ENCODE measurements at regions not wholly inside any gene's neighbourhood (a gene's known extent, or its start where the extent isn't known, plus 50 kb on each side); places are given as distances from the start of the nearest gene placed in this dataset.

DNA sequence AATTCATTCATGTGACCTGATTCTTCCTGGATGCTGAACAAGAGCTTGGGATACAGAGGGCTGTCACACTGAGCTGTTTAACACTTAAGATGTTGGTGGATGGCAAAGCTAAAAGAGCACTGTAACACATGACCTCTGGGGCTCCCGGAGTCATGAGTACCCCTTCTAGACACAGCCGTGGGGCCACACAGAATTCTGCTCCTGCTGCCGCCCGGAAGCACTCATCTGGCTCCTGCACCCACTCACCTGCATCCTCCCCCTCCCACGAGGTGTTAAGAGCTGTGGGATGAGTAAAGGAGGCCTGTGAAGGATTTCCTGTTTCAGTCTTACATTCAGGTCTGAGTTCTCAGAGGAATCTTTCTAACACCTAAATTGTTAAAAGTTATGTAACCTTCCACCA, 78.0 kb upstream of the SSTR1 start:
- no peak for DNase-seq (ENCODE audit: low read depth)
- TF ChIP-seq, protein P1, sequence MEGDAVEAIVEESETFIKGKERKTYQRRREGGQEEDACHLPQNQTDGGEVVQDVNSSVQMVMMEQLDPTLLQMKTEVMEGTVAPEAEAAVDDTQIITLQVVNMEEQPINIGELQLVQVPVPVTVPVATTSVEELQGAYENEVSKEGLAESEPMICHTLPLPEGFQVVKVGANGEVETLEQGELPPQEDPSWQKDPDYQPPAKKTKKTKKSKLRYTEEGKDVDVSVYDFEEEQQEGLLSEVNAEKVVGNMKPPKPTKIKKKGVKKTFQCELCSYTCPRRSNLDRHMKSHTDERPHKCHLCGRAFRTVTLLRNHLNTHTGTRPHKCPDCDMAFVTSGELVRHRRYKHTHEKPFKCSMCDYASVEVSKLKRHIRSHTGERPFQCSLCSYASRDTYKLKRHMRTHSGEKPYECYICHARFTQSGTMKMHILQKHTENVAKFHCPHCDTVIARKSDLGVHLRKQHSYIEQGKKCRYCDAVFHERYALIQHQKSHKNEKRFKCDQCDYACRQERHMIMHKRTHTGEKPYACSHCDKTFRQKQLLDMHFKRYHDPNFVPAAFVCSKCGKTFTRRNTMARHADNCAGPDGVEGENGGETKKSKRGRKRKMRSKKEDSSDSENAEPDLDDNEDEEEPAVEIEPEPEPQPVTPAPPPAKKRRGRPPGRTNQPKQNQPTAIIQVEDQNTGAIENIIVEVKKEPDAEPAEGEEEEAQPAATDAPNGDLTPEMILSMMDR (conservative IDR thresholded peaks at IDR 0.05; ENCODE audit: low read depth, low read length): no peak
- H3K4me3 ChIP-seq (ENCODE audit: low read depth, low read length): no peak overlapping the region

- TF ChIP-seq, protein P1 (conservative IDR thresholded peaks at IDR 0.05; ENCODE audit: low read depth, low read length): no peak
- no peak for DNase-seq (ENCODE audit: low read depth)
- no peak overlapping the region for H3K4me3 ChIP-seq (ENCODE audit: low read depth, low read length)
These were observed 73.2 kb upstream of the SSTR1 start for GRCh38 chr14:38134416-38135030.

DNA sequence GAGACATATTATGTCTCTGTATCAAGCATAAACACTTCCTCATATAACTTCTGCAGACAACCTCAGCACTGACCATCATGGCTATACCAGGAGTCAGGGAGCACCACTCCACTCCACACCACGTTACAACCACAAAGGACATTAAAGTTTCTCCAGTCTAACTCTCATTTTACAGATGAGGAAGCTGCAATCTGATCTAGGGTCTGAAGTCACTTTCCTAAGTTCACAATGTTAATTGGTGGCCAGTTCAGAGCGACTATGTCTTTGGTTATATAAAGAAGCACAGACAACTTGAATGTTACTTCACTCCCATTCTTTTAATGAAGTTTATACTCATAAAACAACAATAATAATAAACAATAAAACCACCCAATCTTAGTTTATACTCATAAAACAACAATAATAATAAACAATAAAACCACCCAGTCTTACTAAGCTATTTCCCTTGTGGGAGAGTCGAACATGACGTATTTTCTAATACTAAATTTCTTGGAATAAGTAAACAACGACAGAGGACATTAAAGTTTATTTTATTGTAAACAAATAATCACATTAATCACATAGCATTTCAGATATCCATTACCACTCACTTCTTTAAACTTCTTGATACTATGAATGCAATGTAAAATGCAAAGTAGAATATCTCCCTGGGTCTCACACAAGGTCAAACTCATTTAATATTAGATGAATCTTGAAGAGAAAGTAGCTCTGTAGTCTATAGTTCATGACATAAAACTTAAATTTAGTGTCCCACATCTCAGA, 72.4 kb upstream of the SSTR1 start:
- H3K4me3 ChIP-seq (ENCODE audit: low read depth, low read length): no peak overlapping the region
- no peak for DNase-seq (ENCODE audit: low read depth)
- TF ChIP-seq, protein P1 (conservative IDR thresholded peaks at IDR 0.05; ENCODE audit: low read depth, low read length): no peak

DNA sequence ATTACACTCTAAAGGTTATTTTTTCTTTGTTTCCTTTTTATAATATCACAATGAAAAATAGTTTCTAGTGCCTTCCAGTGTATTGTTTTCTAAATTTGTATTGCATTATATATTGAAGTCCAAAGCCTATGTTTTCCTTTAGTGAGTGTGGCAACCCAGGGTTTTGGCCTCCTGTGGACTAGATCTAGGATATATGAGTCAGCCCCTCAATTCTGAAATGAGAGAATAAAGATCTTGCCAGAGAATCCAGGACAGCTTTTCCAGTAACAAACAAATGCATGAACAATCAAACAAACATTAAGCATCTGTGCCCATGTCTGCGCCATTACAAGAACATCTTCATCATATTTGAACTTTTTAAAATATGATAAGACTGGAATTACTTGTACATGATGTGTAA, 70.7 kb upstream of the SSTR1 start:
- DNase-seq (ENCODE audit: low read depth): no peak
- TF ChIP-seq, protein P1 (conservative IDR thresholded peaks at IDR 0.05; ENCODE audit: low read depth, low read length): no peak
- H3K4me3 ChIP-seq (ENCODE audit: low read depth, low read length): no peak overlapping the region

- DNase-seq (ENCODE audit: low read depth): no peak
- H3K4me3 ChIP-seq (ENCODE audit: low read depth, low read length): no peak overlapping the region
- TF ChIP-seq, protein P1 (conservative IDR thresholded peaks at IDR 0.05; ENCODE audit: low read depth, low read length): no peak
These were observed 69.1 kb upstream of the SSTR1 start for GRCh38 chr14:38138473-38139138.

DNA sequence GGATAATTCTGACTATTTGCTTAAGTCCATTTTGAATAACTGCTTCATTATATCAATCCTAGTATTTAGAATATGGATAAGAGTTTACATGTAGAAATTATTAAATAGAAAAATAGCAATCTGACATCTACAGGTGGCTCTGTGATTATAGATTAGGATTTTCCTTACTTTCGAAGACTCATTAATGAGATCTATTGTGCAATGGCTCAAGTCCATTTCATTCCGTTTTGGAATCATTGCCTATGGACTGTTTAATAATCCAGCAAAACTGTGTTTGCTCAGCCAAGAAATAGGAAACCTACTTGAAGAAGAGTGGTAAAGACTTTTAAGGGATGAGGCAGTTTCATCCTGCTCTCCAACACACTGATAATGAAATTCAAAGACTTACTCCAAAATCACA, 67.8 kb upstream of the SSTR1 start:
- TF ChIP-seq, protein P1 (conservative IDR thresholded peaks at IDR 0.05; ENCODE audit: low read depth, low read length): no peak

More for the DNA sequence above, 67.8 kb upstream of the SSTR1 start:
- no peak for DNase-seq (ENCODE audit: low read depth)
- H3K4me3 ChIP-seq (ENCODE audit: low read depth, low read length): no peak overlapping the region
